H9 (cell line): ENCODE measurements at regions not wholly inside any gene's neighbourhood (a gene's known extent, or its start where the extent isn't known, plus 50 kb on each side); places are given as distances from the start of the nearest gene placed in this dataset.

Experiments
- DNase-seq: peaks from one replicate; pipeline ENCODE4 v3.0.0-alpha.2; 2017
- H2AFZ ChIP-seq: one replicate; pipeline ENCODE4 v1.6.1; 2013; ENCODE audit warnings: mild to moderate bottlenecking, low read length, control low read depth, moderate library complexity
- H2AK5ac ChIP-seq: 2 replicates; pipeline ENCODE4 v1.6.1; 2013; ENCODE audit warnings: low read length, control low read depth, mixed read lengths; ENCODE audit not compliant: insufficient read length
- H2BK120ac ChIP-seq: one replicate; pipeline ENCODE4 v1.6.1; 2013; ENCODE audit warnings: low read depth, mild to moderate bottlenecking, low read length, control low read depth, inconsistent platforms; ENCODE audit not compliant: poor library complexity, severe bottlenecking
- H2BK12ac ChIP-seq: 2 replicates; pipeline ENCODE4 v1.6.1; 2013; ENCODE audit warnings: low read length, control low read depth, mixed read lengths, low read depth; ENCODE audit not compliant: insufficient read length
- H2BK15ac ChIP-seq: 2 replicates; pipeline ENCODE4 v1.6.1; 2013; ENCODE audit warnings: low read depth, low read length, control low read depth
- H2BK20ac ChIP-seq: one replicate; pipeline ENCODE4 v1.6.1; 2013; ENCODE audit warnings: low read depth, mild to moderate bottlenecking, low read length, control low read depth, inconsistent platforms; ENCODE audit not compliant: poor library complexity, severe bottlenecking
- H2BK5ac ChIP-seq: 2 replicates; pipeline ENCODE4 v1.6.1; 2013; ENCODE audit warnings: low read length, control low read depth, mixed read lengths; ENCODE audit not compliant: insufficient read length
- H3K14ac ChIP-seq: 2 replicates; pipeline ENCODE4 v1.6.1; 2013; ENCODE audit warnings: low read length, control low read depth; ENCODE audit not compliant: insufficient read depth
- H3K18ac ChIP-seq: 2 replicates; pipeline ENCODE4 v1.6.1; 2013; ENCODE audit warnings: low read depth, mild to moderate bottlenecking, mixed read lengths, low read length, control low read depth; ENCODE audit not compliant: insufficient read length
- H3K23ac ChIP-seq: 2 replicates; pipeline ENCODE4 v1.6.1; 2013; ENCODE audit warnings: low read length, control low read depth, mixed read lengths, low read depth; ENCODE audit not compliant: insufficient read length
- H3K23me2 ChIP-seq: 2 replicates; pipeline ENCODE4 v1.6.1; 2013; ENCODE audit warnings: low read depth, mild to moderate bottlenecking, mixed read lengths, low read length, control low read depth; ENCODE audit not compliant: insufficient read length, poor library complexity, severe bottlenecking
- H3K27ac ChIP-seq: 2 replicates; pipeline ENCODE4 v1.5.1; 2013; ENCODE audit warnings: low read length, control low read depth, mixed read lengths, low read depth; ENCODE audit not compliant: insufficient read length
- H3K27me3 ChIP-seq: 2 replicates; pipeline ENCODE4 v1.6.1; 2013; ENCODE audit warnings: low read length, control low read depth, inconsistent platforms; ENCODE audit not compliant: insufficient read depth
- H3K4ac ChIP-seq: 2 replicates; pipeline ENCODE4 v1.6.1; 2013; ENCODE audit warnings: low read depth, mild to moderate bottlenecking, control low read depth, inconsistent platforms, low read length, moderate library complexity
- H3K4me1 ChIP-seq: 2 replicates; pipeline ENCODE4 v1.6.1; 2013; ENCODE audit warnings: low read length, control low read depth, inconsistent platforms; ENCODE audit not compliant: insufficient read depth
- H3K4me2 ChIP-seq: 2 replicates; pipeline ENCODE4 v1.6.1; 2013; ENCODE audit warnings: low read length, control low read depth, mixed read lengths; ENCODE audit not compliant: insufficient read length, insufficient read depth
- H3K56ac ChIP-seq: 2 replicates; pipeline ENCODE4 v1.6.1; 2013; ENCODE audit warnings: low read depth, mild to moderate bottlenecking, mixed read lengths, low read length, control low read depth; ENCODE audit not compliant: insufficient read length
- H3K79me1 ChIP-seq: 2 replicates; pipeline ENCODE4 v1.6.1; 2013; ENCODE audit warnings: low read depth, mild to moderate bottlenecking, moderate library complexity, low read length, control low read depth, inconsistent platforms; ENCODE audit not compliant: insufficient read depth, poor library complexity, severe bottlenecking
- H3K79me2 ChIP-seq: 2 replicates; pipeline ENCODE4 v1.6.1; 2013; ENCODE audit warnings: low read length, control low read depth, inconsistent platforms; ENCODE audit not compliant: insufficient read depth
- H3K9ac ChIP-seq: 2 replicates; pipeline ENCODE4 v1.6.1; 2013; ENCODE audit warnings: low read length, control low read depth, mixed read lengths; ENCODE audit not compliant: insufficient read length; ENCODE audit errors: extremely low read depth
- H3K9me3 ChIP-seq: one replicate; pipeline ENCODE4 v1.6.1; 2013; ENCODE audit warnings: low read depth, low read length, inconsistent platforms; ENCODE audit not compliant: control insufficient read depth
- H3T11ph ChIP-seq: one replicate; pipeline ENCODE4 v1.6.1; 2013; ENCODE audit warnings: mild to moderate bottlenecking, low read length, control low read depth, inconsistent platforms
- H4K20me1 ChIP-seq: one replicate; pipeline ENCODE4 v1.6.1; 2013; ENCODE audit not compliant: control insufficient read depth, insufficient read length, insufficient read depth
- H4K5ac ChIP-seq: 2 replicates; pipeline ENCODE4 v1.6.1; 2013; ENCODE audit warnings: low read depth, mild to moderate bottlenecking, mixed read lengths, low read length, control low read depth; ENCODE audit not compliant: insufficient read length
- H4K8ac ChIP-seq: replicated peaks from 2 replicates; pipeline ENCODE4 v1.6.1; 2013; ENCODE audit warnings: low read length, control low read depth, mixed read lengths, low read depth; ENCODE audit not compliant: insufficient read length
- H4K91ac ChIP-seq: 2 replicates; pipeline ENCODE4 v1.6.1; 2013; ENCODE audit warnings: low read depth, mild to moderate bottlenecking, moderate library complexity, mixed read lengths, low read length, control low read depth; ENCODE audit not compliant: insufficient read length
- H3K27ac Mint-ChIP-seq, 3 experiments: 2 replicates in 2 of 3; 3 replicates in 1 of 3; pipeline ENCODE4 v1.8.0; 2020 to 2021; ENCODE audit warnings: mixed read lengths in 3 of 3, mild to moderate bottlenecking in 1 of 3, moderate library complexity in 1 of 3
- H3K27me3 Mint-ChIP-seq: 2 replicates; pipeline ENCODE4 v1.8.0; 2021; ENCODE audit warnings: low read depth, mild to moderate bottlenecking, moderate library complexity, mixed read lengths
- H3K36me3 Mint-ChIP-seq, 3 experiments: 2 replicates in 2 of 3; 3 replicates in 1 of 3; pipeline ENCODE4 v1.8.0; 2020 to 2021; ENCODE audit warnings: low read depth in 3 of 3, mixed read lengths in 3 of 3; ENCODE audit not compliant: insufficient read depth in 1 of 3
- H3K4me1 Mint-ChIP-seq, 2 experiments: 2 replicates each; pipeline ENCODE4 v1.8.0; 2020; ENCODE audit warnings: mixed read lengths in 2 of 2
- H3K4me3 Mint-ChIP-seq, 2 experiments: 2 replicates in 1 of 2; 3 replicates in 1 of 2; pipeline ENCODE4 v1.8.0; 2020 to 2021; ENCODE audit warnings: mild to moderate bottlenecking in 2 of 2, mixed read lengths in 2 of 2, moderate library complexity in 1 of 2
- H3K9me3 Mint-ChIP-seq, 2 experiments: 2 replicates in 1 of 2; 3 replicates in 1 of 2; pipeline ENCODE4 v1.8.0; 2020; ENCODE audit warnings: mild to moderate bottlenecking in 2 of 2, mixed read lengths in 2 of 2, moderate library complexity in 1 of 2
- WGBS: extraction: QIAGEN DNeasy Blood & Tissue Kit; methylation state at CpG from one replicate; pipeline ENCODE4 v1.1.7; 2013; ENCODE audit warnings: missing lambda C conversion rate, low lambda C conversion rate, mixed read lengths; ENCODE audit not compliant: insufficient read length; ENCODE audit errors: extremely low coverage; 5-methylcytosine and 5-hydroxymethylcytosine counted together
- TF ChIP-seq, protein P1 (sequence below): fragments of 200-600 bp; sonication (generic); conservative IDR thresholded peaks from 3 replicates; pipeline ENCODE4 v1.8.0; 2021; ENCODE audit warnings: antibody characterized with exemption, mild to moderate bottlenecking

DNA sequence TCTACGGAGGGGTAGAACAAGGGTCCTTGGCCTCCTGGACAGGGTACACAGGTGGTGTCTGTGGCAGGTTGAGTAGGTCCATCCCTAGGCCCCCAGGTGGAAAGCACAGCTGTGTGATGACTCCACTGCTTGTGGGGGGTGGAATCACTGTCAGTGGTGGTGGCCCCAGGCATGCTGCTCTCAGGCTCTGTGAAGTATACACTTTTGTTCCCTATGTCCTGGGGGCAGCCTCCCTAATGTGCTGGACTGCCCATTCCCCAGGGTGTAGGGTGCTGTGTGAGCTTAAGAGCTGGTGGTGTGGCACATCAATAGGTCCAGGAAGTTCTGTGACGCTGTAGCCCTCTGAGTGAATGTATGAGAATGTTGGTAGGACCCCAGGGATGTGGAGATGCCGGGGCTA is 197.2 kb upstream of the SLC10A2 start:
- H4K91ac ChIP-seq = no peak overlapping the region
- no peak overlapping the region for H2BK20ac ChIP-seq
- no peaks in the 10 kb centered on the region for H3K9me3 ChIP-seq
- no peak for DNase-seq
- no peak overlapping the region for H3K4me3 Mint-ChIP-seq
- no peak overlapping the region for H3K9ac ChIP-seq
- no peak overlapping the region for H3K14ac ChIP-seq
- no peak overlapping the region for H2BK12ac ChIP-seq
- no peaks in the 10 kb centered on the region for H3K23me2 ChIP-seq
- H2BK120ac ChIP-seq = no peak overlapping the region
- no peak overlapping the region for H3K4ac ChIP-seq
- H2AK5ac ChIP-seq = no peak overlapping the region
- H3K56ac ChIP-seq = no peak overlapping the region
- H2BK5ac ChIP-seq = no peak overlapping the region
- no peak overlapping the region for H4K5ac ChIP-seq
- no peaks in the 10 kb centered on the region for H3K4me1 Mint-ChIP-seq
- TF ChIP-seq, protein P1, sequence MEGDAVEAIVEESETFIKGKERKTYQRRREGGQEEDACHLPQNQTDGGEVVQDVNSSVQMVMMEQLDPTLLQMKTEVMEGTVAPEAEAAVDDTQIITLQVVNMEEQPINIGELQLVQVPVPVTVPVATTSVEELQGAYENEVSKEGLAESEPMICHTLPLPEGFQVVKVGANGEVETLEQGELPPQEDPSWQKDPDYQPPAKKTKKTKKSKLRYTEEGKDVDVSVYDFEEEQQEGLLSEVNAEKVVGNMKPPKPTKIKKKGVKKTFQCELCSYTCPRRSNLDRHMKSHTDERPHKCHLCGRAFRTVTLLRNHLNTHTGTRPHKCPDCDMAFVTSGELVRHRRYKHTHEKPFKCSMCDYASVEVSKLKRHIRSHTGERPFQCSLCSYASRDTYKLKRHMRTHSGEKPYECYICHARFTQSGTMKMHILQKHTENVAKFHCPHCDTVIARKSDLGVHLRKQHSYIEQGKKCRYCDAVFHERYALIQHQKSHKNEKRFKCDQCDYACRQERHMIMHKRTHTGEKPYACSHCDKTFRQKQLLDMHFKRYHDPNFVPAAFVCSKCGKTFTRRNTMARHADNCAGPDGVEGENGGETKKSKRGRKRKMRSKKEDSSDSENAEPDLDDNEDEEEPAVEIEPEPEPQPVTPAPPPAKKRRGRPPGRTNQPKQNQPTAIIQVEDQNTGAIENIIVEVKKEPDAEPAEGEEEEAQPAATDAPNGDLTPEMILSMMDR = no peak
- no peak overlapping the region for H2BK15ac ChIP-seq
- no peaks in the 10 kb centered on the region for H3K79me2 ChIP-seq
- H3K36me3 Mint-ChIP-seq = peaks cover 8 to 17% (median 11%) of the 10 kb centered on the region in 3 experiments
- no peak overlapping the region for H3K23ac ChIP-seq
- peaks cover 19 to 40% of the 10 kb centered on the region in 2 experiments for H3K9me3 Mint-ChIP-seq
- H3K27me3 ChIP-seq = no peaks in the 10 kb centered on the region
- no peaks in the 10 kb centered on the region for H4K20me1 ChIP-seq
- no peak overlapping the region for H3T11ph ChIP-seq
- no peaks in the 10 kb centered on the region for H3K79me1 ChIP-seq
- no CpG with 5 or more reads among the region's 3 CpGs for WGBS
- no peak overlapping the region for H3K4me2 ChIP-seq
- no peaks in the 10 kb centered on the region for H3K27me3 Mint-ChIP-seq
- no peak overlapping the region for H3K27ac ChIP-seq
- H3K18ac ChIP-seq = no peak overlapping the region
- H3K27ac Mint-ChIP-seq = peak overlapping the region in 1 of 3 experiments; percentile 80; a peak in 1 of 7 replicates
- H2AFZ ChIP-seq = no peak overlapping the region
- no peaks in the 10 kb centered on the region for H3K4me1 ChIP-seq
- H4K8ac ChIP-seq = no peak overlapping the region
